ENCODE measurements at regions not wholly inside any gene's neighbourhood (a gene's known extent, or its start where the extent isn't known, plus 50 kb on each side); places are given as distances from the start of the nearest gene placed in this dataset.

DNA sequence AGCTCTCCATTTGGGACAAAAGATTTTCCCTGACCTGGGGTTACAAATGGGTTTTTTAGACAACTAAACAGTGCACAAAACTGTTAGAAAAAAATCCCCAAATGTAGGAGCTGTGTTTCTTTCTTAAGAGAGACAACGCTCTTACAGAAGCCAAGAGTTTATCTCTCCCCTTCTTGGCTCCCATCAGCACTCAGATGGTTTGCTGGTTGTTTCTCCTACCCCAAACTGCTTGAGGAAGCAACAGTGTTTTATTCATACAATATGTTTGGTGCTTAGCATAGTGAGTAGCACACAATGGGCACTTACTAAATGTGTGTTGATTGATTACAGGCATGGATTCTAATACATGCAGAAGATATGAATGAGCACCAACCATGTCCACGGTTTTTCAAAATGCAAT, 209.5 kb upstream of the ANO5 start:
- TF ChIP-seq, protein P1, sequence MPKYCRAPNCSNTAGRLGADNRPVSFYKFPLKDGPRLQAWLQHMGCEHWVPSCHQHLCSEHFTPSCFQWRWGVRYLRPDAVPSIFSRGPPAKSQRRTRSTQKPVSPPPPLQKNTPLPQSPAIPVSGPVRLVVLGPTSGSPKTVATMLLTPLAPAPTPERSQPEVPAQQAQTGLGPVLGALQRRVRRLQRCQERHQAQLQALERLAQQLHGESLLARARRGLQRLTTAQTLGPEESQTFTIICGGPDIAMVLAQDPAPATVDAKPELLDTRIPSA (CRISPR knock-in tag; IDR thresholded peaks at IDR 0.05; ENCODE audit: borderline replicate concordance), result no peak
- TF ChIP-seq, protein P2, sequence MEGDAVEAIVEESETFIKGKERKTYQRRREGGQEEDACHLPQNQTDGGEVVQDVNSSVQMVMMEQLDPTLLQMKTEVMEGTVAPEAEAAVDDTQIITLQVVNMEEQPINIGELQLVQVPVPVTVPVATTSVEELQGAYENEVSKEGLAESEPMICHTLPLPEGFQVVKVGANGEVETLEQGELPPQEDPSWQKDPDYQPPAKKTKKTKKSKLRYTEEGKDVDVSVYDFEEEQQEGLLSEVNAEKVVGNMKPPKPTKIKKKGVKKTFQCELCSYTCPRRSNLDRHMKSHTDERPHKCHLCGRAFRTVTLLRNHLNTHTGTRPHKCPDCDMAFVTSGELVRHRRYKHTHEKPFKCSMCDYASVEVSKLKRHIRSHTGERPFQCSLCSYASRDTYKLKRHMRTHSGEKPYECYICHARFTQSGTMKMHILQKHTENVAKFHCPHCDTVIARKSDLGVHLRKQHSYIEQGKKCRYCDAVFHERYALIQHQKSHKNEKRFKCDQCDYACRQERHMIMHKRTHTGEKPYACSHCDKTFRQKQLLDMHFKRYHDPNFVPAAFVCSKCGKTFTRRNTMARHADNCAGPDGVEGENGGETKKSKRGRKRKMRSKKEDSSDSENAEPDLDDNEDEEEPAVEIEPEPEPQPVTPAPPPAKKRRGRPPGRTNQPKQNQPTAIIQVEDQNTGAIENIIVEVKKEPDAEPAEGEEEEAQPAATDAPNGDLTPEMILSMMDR (CRISPR knock-in tag; IDR thresholded peaks at IDR 0.05), result no peak
- no peak for TF ChIP-seq ZNF614 (CRISPR knock-in tag; IDR thresholded peaks at IDR 0.05; ENCODE audit: borderline replicate concordance)
- no peak for TF ChIP-seq ZNF326 (CRISPR knock-in tag; IDR thresholded peaks at IDR 0.05; ENCODE audit: borderline replicate concordance)
- no peak for TF ChIP-seq ZNF253 (CRISPR knock-in tag; IDR thresholded peaks at IDR 0.05; ENCODE audit: borderline replicate concordance)
- TF ChIP-seq, protein P3, sequence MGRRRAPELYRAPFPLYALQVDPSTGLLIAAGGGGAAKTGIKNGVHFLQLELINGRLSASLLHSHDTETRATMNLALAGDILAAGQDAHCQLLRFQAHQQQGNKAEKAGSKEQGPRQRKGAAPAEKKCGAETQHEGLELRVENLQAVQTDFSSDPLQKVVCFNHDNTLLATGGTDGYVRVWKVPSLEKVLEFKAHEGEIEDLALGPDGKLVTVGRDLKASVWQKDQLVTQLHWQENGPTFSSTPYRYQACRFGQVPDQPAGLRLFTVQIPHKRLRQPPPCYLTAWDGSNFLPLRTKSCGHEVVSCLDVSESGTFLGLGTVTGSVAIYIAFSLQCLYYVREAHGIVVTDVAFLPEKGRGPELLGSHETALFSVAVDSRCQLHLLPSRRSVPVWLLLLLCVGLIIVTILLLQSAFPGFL (CRISPR knock-in tag; IDR thresholded peaks at IDR 0.05), result no peak
- TF ChIP-seq ZNF713 (CRISPR knock-in tag; IDR thresholded peaks at IDR 0.05), result no peak
- TF ChIP-seq ZNF724P (CRISPR knock-in tag; IDR thresholded peaks at IDR 0.05; ENCODE audit: borderline replicate concordance), result no peak
- TF ChIP-seq KDM3A (CRISPR knock-in tag; IDR thresholded peaks at IDR 0.05; ENCODE audit: low read depth), result no peak
